Stimulated activated naive CD4-positive, alpha-beta T cell (primary cell): ENCODE measurements at regions not wholly inside any gene's neighbourhood (a gene's known extent, or its start where the extent isn't known, plus 50 kb on each side); places are given as distances from the start of the nearest gene placed in this dataset.
"Not testable (repeated sequence)": the region's sequence is repeated elsewhere in the genome, so short reads cannot be mapped to it uniquely, and the experiment has no call there.

ENCODE experiments used
- DNase-seq, 6 experiments: peaks; one replicate each; lab custom pipeline; 2025; lab: John Stamatoyannopoulos, UW

DNA sequence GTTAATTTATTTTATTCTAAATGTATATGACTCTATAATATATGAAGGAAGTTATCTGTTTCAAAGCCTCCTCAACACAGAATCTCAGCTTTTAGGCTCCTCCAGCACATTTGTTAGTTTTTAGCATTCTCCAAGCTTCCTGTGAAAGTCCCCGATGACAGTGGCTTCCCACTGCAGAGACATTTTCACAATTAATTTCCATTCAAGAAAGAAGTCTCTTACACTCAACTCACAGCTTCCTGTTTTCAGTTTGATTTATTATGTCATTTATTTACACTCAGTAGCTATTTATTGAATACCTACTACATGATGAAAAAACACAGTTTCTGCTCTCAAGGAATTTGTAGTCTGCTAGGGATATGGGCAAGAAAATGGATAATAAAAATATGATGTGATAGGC is 2228.2 kb upstream of the WWC1 start:
- DNase-seq = no peak

DNA sequence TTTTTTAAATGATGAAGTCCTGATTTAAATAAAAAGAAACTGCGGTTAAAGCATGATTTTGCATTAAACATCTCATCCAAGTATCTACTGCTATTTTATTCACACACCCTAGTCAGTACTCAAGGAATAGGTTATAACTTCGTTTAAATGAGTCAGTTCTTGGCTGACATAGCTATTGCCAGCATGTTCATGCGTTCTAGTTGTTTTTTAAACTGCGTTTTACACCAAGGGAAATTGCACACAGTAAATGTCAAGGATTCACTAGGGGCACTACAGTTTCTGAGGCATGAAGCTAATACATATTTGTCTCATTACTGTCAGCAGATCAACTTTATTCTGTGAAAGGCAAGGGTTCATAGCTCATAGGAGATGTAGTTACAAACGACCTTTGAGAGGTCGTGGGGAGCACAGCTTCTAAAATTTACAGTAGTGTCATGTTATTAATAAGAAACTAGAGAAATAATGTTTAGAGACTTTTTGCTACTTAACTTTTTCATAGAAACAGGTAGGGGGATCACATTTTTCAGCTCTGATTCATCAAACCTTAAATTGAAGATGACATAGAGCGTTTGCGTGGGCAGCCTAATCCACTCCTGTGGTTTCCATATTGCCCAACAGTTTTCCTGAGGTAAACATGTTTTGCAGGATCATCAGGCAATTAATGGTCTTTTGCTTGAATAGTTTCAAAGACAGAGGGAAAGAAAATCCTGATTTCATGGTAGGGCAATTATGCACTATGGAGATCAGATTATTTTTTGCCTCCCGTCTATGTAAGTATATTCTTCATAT is 2222.7 kb upstream of the WWC1 start:
- DNase-seq = no peak

DNA sequence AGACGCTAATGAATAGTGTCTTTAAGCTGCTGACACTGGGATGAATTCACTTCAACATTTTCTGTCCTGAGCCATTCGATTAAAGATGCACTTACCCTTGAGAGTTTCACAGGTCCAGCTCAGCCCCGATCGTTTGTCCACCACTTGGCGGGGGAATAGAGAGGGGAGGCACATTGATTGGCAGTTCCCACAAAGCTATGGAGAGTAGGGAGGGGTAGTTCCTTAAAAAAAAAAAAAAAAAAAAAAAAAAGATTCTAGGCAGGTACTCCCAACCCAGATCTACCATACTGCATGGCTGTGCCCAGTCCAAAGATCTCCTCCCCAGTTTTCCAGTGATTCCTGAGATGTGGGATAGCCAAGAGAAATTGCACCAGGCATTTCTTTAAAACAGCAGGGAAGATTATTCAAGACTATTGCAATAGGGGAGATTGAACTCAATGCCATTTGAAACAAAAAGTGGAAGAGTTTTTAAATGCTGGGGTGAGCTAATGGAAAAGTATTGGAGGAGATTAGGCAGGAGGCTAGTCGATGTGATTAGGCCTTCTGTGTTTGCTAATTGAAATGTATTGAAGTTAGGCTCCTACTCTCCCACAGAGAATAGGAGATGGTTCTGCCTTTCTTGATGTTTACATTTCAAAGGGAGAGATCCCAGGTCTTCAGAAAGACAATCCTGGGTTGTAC is 2217.4 kb upstream of the WWC1 start:
- DNase-seq = no peak

DNA sequence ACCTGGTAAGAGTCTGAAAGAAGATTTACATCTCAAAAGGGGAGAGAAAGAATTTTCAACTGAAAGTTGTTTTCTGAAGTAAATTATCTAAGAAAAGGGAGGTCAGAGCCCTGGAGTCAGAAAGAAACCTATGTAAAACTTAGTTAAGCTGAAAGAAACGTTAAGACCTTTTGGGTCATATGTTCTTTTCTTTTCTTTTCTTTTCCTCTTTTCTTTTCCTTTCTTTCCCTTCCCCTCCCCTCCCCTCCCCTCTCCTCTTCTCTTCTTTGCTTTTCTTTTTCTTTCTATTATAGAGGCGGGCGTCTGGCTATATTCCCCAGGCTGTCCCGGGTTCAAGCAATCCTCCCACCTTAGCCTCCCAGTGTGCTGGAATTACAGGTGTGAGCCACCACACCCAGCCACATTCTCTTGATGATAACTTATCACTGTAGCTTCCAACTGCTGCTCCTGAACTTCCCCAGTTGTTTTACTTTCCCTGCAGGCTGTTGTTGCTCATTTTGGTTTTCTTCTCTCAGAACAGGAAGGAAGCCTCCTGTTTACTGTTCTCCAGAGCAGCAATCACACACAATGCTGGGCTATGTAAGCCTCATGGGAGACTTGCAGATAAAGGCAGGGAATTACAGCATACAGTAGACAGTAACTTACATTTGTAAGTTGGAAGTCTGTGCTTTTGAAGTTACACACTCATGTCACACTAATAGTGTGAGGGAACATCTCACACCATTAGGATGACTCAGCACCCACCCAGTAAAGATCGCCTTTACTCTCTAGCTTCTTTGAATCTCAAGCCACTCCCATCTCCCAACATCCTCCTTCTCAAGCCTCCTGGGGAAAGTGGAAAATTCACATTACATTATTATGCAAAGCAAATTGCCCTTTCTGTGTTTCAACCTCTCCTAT is 2216.6 kb upstream of the WWC1 start:
- DNase-seq = no peak

DNA sequence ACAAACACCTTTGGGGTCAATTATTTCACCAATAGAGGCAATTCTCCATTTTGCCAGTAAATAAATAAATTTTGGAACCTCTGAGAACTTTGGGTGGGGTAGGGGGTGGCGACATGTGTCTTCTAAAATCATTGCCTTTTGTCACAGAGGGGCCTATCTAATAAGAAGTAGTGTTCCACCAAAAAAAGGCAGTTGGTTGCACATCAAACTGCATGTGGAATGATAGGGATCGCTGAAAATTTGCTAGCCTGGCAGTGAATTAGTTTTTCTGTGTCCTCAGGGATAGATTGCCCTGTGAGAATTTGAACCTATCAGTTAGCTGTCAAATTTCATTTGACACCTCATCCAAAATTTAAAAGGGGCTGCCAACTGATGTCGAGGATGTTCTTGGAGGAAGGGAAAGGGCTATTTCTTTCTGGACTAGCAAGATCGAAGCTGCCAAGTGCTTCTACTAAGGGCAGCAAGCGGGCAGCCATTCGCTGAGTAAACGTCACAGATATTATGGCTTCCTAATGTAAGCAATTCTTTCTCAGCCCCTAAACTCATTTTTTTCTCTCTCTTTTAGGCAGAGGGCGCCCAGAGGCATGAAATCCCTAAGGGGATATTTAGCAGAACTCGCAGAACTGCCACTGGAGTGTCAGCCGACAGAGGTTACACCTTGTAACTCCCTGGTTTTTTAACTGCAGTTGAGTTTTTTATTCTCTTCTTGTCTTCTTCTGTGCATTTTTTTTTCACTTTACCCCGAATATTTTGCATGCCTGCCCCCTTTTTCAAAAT is 2208.1 kb upstream of the WWC1 start:
- DNase-seq = no peak

DNA sequence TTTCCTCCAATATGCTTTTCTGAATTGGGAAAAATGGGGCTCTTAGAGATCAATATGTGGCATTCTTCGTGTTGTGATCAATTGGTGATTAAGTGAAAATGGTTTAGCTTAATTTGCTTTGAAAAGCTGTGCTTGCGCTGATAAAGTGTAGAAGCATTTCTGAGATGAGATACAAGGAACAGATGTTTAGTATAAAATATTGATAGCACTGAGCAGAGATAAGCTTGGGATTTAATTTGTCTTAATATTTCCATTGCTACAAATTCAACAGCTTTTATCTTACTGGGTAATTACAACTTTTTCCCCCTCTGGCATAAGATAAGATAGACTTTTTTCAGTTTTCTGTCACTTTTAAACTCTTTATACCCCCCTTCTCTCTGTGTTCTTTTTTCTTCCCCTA is 2204.9 kb upstream of the WWC1 start:
- DNase-seq = no peak

DNA sequence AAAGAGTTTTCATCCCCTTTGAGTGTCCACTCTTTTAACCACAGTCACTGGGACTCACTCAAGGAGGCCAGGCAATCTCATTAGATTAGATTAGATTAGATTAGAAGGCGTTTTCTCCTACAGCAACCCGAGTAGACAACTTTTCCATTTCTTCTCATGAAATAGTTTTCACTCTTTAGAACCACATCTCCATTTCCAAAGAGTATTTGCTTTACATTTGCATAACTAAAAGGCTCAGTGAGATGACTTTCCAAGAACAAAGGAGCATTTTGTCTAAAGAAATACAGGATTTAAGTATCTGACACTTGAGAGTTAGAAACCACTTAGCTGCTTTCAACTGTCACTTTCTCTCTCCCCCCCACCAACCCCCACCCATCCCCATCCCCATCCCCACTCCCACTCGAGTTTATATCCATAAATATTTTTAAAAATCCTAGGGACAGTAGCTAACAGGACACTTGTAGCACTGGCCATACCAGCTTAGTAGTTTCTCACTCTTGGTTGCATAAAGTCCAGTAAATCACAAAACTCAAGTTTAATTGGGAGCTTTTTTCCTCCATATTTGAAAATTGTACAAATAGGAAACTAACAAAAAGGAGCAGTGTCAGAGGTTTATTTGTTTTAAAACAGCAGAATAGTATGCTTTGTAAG is 2202.9 kb upstream of the WWC1 start:
- no peak for DNase-seq

DNA sequence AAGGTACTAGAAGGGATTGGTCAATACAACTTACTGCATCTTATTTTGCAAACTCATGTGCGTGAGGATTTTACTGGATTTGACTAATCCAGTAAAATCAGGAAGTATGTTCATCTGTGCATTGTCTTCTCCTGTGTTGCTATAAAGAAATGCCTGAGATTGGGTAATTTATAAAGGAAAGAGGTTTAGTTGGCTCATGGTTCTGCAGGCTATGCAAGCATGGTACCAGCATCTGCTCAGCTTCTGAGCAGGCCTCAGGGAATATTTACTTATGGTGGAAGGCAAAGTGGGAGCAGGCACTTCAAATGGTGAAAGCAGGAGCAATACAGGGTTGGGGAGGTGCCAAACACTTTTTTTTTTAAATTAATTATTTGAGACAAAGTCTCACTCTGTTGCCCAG is 2199.5 kb upstream of the WWC1 start:
- no peak for DNase-seq

DNA sequence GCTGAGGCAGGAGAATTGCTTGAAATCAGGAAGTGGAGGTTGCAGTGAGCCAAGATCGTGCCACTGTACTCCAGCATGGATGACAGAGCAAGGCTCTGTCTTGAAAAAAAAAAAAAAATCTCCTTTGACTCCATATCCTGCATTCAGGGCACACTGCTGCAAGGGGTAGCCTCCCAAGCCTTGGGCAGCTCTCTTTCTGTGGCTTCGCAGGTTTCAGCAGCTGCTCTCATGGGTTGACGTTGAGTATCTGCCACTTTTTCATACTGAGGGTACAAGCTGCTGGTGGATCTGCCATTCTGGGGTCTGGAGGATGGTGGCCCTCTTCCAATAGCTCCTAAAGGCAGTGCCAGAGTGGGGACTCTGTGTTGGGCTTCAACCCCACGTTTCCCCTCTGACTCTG is 2198.1 kb upstream of the WWC1 start:
- DNase-seq = no peak

DNA sequence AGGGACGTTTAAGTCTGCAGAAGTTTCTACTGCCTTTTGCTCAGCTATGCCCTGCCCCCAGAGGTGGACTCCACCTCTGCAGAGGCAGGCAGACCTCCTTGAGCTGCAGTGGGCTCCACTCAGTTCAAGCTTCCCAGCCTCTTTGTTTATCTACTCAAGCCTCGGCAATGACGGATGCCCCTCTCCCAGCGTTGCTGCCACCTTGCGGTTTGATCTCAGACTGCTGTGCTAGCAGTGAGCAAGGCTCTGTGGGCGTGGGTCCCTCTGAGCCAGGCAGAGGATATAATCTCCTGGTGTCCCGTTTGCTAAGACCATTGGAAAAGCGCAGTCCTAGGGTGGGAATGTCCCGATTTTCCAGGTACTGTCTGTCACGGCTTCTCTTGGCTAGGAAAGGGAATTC is 2188.5 kb upstream of the WWC1 start:
- no peak for DNase-seq

DNA sequence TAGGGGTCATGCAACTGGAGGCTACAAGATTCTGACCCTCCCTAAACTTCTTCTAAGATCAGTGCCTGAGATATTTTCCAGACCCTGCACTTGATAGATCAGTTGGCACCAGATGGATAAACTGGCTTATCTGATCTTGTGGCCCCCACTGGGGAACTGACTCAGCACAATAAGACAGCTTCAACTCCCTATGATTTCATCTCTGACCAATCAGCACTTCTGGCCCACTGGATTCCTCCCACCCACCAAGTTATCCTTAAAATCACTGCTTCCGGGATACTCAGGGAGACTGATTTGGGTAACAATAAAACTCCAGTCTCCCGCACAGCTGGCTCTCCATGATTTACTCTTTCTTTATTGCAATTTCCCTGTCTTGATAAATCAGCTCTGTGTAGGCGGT is 2180.4 kb upstream of the WWC1 start:
- no peak for DNase-seq

DNA sequence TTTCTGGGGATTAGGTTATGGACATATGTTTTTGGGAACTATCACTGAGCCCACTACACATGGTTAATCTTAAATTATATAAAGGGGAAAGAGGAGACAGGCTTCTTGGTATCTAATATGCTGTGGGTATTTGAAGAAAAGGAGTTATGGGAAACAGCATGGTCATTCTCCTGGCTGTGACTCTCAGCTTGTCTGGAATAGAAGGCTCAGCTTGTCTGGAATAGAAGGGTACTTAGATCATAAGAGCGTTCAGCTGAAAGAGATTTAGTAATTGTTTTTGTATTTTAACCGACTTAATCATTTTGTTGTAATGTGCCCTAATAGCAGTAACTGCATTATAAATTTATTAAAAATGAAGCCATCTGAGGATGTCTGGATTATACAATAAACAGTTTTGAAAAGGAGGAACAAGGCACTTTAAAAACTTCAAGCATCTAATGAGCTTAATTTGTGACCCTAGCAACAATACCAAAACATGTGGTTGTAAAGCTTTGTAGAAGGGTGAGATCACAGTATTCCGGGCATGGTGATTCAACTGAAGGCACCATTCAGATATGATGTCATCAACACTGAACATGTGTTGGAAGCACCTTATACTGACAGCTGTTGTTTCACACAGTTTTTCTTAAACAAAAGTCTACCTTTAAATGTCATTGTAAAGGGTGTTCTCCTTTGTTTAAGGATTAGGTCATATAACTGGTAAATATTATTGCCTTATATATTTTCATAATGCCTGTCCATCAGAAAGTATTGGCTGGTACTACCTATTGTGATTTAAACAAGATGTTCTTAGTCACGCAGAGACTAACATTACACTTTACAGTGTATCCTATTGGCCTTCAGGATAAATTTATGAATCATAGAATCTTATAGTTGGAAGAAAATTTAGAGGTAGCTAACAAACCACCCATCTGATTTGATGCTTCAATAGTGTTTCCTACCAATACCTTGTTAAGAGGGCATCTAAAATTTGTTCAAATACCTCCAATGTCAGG is 2174.1 kb upstream of the WWC1 start:
- no peak for DNase-seq

DNA sequence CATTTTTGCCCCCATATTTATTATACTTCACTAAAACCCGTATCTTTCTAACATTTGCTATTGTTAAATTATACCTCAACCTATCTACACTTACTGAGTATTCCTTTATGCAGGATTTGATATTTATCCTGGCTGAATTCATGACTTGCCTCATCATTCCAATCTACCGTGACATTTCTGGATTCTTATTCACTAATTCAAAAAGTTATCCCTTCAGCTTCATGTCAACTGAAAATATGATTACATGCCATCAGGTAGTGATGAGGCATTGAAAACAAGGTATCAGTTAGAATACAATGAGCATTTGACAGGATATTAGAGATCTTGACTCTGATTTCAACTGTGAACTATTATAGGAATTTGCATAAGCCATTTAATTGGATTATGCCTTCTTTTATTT is 2171.9 kb upstream of the WWC1 start:
- no peak for DNase-seq

DNA sequence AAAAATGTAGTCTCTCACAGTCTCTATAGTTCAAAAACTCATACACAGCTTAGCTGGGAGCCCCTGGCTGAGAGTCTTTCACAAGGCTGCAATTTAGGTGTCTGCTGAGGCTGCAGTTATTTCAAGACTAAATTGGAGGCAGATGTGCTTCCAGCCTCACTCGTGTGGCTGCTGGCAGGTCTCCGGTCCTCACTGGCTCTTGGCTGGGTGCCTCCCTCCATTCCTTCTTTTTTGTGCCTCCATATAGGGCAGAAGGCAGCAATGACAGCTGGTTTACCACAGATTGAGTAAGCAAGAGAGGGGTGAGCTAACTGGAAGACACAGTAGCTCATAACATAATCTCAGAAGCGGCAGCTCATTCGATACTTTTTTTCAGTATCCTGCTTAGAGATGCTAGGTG is 2167.7 kb upstream of the WWC1 start:
- DNase-seq = no peak

DNA sequence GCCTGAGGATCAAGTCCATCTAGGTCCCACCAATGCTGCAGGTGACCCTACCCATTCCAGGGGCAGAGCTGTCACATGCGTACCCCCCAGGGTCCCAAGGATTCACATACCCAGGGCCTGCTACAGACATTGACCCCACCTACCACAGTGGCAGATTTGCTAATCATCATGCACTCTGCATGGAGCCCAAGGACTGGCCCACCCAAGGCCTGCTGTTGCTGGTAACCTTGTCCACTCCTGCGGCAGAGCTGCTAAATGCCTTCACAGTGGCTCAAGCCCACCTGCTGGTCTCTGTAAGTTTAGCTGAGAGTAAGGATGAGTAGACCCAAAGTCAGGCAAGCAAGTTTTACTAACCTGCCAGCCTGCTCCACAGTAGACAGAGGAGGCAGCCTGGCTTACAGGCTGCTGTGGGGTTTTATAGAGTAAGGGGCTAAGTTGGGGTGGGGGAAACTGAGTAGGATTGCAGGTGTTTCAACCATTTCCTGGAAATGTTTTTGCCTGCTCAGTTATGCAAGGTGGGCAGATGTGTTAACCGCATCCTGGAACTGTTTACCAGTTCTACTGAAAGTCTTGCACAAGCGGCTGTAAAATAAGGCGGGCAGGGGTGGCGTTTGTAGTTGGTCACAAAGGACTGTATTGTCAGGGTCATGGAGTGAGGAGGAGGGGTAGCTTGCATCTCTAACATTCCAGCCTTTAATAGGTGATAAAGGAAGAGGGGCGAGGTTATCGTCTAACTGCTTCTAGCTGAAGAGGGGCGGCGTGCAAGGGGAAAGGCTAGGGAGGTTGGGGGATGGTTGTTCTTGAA is 2163.5 kb upstream of the WWC1 start:
- DNase-seq = no peak

DNA sequence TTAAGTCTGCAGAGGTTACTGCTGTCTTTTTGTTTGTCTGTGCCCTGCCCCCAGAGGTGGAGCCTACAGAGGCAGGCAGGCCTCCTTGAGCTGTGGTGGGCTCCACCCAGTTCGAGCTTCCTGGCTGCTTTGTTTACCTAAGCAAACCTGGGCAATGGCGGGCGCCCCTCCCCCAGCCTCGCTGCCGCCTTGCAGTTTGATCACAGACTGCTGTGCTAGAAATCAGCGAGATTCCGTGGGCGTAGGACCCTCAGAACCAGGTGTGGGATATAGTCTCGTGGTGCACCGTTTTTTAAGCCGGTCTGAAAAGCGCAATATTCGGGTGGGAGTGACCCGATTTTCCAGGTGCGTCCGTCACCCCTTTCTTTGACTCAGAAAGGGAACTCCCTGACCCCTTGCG is 2146.3 kb upstream of the WWC1 start:
- not testable (repeated sequence) for DNase-seq

DNA sequence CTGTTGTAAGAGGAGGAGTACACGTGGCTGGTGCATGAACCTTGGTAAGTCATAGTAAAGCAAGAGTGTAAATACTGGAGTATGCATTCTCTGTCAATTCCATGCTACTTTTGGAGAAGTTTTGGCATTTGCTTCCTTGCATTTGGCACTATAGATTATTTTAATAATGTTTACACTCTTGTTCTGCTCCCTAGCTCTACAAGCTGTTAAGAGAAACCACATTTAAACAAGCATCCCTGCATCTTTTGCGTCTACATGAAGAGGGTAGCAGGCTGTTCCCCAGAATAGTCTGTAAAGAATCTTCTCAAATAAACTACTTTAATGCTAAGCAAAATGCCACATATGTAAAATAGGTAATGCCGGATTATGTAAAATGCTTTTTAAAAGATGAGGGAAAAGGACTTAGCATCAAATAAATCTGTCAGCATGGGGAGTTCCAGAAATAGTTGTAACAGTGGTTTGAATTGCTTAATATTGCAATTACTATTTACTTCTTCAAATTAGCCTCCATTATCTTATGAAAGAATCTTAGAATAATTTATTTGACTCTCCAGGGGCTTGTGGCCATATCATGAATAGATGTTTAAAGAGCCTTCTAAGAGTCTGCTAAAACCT is 2127.3 kb upstream of the WWC1 start:
- DNase-seq = no peak

DNA sequence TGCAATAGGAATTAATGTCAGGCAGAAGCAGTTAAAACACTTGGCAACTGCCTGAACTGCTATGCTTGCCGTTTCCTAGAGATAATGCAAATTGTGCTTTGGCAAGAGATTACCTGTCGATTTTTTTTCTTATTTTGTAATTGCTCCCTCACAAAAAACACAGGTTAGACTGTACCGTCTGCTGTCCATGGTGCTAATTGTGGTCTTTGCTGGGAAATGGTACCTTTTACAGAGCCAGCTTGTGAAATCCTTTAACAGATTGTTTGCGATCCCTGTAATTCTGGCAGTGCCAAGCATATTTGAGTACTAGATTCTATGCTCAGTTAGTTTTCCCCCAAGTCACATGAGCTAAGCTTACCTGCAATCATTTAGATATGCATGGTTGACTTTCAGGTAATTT is 2125.8 kb upstream of the WWC1 start:
- no peak for DNase-seq

DNA sequence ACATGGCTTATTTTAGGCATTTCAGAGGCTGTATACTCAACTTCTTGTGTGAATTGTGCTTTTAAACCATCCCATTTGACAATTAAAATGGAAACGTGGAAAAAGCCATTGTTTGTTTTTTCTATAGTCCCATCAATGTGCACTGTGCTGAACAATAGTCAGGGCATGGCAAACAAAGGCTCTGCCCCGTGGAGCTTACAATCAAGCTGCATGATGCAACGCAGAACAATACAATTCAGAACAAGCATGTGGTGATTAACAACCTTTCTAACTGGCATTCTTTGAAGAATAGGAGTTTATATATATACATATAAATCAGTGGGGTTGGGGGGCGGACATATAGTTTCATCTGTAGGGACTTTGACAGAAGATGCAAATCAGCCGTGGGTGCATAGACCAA is 2125.4 kb upstream of the WWC1 start:
- no peak for DNase-seq
